Activated T-cell treated with anti-CD3 and anti-CD28 coated beads for 48 hours (primary cell): ENCODE measurements at regions not wholly inside any gene's neighbourhood (a gene's known extent, or its start where the extent isn't known, plus 50 kb on each side); places are given as distances from the start of the nearest gene placed in this dataset.

Experiments used
- DNase-seq: peaks from one replicate; pipeline ENCODE4 v3.0.0-alpha.2; 2020; ENCODE audit warnings: low read depth

- no peak for DNase-seq
These were observed 202.1 kb upstream of the MEX3C start for GRCh38 chr18:51399491-51400122.

GRCh38 chr18:51400721-51401120 lies 203.2 kb upstream of the MEX3C start:
- DNase-seq: no peak

DNA sequence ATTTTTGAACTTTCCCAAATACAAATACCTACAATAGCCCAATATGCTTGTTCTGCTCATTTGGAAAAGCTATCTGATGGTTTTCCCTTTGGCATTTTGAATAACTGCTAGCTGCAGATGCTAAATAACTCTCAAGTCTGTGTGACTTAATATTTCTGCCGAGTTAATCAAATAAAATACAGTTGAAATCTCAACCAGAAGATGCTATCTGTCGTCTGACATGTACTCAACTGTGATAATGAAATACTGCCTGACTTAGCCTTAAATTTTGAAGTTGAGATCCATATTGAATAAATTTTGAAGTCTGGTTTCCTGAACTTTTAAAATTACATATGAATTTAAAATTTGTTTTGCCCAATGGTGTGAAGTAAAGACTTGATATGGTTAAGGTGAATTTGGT lies 204.4 kb upstream of the MEX3C start:
- no peak for DNase-seq

- no peak for DNase-seq
These were observed 207.1 kb upstream of the MEX3C start for GRCh38 chr18:51404620-51405019.

DNA sequence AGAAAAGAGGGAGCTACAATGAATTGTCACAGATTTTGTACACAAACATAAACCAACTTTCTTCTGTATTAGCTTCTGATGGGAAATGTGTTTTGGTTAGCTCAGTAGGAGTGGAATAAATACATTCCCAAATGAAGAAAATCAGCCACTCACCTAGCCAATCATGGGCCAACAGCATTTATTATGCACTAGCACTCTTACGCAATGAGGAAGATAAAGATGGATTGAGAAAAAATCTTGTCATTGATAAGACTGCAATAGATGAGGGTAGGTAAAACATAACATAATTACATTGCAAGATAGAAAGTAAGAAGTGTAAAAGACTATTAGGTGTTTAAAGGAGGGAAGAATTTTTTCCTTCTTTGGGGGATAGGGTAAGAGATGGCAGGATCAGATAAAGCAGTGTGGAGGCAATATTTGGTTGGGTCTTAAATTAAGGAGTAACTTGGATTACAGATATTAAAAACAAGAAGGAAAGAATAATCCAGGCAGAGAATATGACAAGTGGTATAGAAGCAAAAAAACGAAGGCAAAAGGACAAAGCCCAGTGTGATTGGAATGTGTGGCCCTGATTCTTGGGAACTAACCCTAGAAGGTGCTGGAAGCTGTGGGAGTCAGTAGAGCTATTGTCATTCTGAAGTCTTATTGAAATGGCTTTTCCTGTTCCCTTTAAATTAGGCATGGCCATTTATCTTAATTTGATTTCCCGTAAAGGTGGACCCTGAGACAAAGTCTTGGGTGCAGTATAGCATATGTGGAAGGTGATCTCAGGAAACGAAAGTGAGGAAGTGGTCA lies 208.4 kb upstream of the MEX3C start:
- DNase-seq: no peak

GRCh38 chr18:51417643-51418483 lies 220.4 kb upstream of the MEX3C start:
- no peak for DNase-seq

DNA sequence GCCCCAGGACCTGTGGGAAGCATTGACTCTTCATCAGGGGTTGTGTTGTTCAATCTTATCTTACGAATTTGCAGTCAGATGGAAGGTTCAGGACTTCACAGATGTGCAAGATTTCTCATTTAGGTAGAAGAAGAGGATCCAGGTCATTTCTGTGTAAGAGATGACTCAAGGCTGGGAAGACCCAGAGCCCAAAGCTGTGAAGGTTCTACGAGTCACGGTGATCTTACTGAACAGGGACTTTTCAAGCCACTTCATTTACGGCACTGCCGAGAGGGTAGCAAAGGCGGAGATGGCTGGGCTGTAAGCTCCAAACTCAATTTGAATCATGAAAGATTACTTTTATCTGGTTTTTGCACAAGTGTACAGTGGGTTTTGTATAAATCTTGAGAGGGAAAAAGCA lies 228.0 kb upstream of the MEX3C start:
- no peak for DNase-seq

- DNase-seq: no peak
These were observed 228.4 kb upstream of the MEX3C start for GRCh38 chr18:51425889-51426288.

- no peak for DNase-seq
These were observed 229.5 kb upstream of the MEX3C start for GRCh38 chr18:51426996-51427395.

DNA sequence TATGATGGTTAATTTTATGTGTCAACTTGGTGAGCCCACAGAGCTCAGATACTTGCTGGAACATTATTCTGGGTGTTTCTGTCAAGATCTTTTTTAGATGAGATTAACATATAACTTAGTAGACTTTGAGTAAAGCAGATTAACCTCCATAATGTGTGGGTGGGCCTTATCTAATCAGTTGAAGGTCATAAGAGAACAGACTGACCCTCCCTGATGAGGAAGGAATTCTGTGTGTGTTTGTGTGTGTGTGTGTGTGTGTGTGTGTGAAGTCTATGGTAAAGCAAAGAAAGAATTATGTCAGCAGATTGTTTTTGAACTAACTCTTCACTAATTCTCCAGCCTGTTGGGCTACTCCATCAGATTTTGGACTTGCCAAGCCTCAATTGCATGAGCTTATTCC lies 232.2 kb upstream of the MEX3C start:
- DNase-seq: no peak

DNA sequence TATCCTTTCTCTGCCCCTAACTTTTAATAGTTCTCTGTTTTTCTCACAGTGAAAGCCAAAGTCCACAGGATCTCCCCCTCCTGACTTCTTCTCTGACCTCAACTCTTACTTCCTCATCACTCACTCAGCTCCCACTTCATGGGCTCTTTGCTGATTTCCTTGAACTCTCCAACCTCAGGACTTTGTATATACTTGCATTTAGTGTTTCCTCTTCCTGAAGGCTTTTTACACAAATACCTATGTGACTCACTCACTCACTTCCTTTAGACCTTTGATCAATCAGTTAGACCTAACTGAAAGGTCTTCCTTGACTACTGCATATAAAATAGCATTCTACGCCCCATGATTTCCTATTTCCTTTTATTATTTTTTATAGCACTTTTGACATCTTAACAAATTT lies 233.1 kb upstream of the MEX3C start:
- no peak for DNase-seq

DNA sequence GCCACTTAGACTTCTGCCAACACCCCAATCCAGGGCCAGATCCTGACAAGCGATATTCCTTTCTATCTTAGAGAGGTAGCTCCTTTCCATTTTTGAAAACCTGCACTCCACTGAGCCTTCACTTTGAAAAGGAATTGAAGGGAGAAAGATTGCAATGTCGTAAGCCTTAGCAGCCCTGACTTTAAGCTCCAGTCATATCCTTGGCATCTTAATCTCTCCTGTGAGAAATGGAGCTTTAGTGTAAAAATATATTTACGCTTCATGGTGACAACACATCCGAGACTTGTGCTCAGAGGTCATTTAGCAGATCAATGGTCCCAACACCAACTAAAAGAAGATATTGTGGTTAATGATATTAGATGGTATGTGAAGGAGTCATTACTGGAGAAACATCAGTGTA lies 235.8 kb upstream of the MEX3C start:
- no peak for DNase-seq

DNA sequence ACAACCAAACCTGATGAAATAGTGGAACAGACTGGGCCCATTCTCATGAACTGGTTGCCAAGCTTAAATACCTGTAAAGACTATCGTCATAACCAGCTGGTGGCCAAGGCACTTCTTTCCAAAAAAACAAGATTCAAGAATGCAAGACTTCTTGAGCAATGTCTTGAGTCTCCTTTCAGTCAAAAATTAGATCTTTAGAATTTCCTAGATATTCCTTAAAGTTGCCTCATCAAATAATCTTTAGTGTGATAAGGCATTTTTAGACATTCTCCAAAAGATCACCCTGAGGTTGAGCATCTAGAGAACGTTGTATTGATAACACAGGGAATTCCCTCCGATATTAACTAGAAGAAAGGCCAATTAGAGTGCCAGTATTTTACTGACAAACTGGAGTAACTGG lies 236.4 kb upstream of the MEX3C start:
- DNase-seq: no peak

DNA sequence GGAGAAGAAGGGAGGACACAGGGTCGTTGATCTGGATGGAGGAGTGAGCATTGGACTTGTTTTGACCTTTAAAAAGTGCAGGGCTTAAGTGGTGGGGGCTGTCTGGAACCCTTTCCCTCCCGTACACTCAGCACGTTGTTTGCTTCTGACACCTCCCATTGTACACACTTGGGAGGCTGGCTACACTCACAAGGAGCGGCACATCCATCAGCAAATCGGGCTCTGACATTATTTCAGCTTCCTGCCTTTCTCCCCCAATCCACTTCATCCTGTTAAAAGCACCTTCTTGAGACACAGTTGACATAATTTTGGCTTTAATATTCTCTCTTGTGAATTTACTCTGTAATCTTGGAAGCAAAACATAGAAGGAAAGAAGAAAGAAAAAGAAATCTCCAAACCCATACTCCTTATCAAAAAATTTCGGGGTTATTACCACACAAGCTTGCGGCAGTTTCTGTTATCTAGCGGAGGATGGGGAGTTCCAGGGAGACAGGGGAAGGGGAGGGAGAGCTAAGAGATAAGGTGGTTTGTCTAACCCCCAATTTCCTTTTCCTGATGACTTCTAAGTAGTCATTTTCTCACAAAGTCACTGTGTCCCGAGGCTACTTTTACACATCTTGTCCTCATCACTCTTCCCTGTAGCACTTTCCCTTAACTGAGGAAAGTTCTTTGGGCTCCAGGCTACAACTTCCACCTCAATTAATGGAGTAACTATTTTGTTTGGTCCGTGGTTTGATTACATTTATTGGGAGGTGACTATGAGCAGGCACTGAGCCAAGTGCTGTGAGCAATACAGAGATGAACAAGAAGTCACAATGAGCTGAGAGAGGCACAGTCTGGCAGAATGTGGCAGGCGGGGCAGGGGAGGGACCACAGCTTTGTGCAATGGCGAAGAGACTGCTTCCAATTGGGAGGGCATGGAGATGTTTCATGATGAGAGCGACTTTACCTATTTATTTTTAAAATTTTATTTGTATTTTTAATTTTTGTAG lies 240.1 kb upstream of the MEX3C start:
- no peak for DNase-seq

GRCh38 chr18:51438797-51439350 lies 241.4 kb upstream of the MEX3C start:
- no peak for DNase-seq

- DNase-seq: no peak
These were observed 244.5 kb upstream of the MEX3C start for GRCh38 chr18:51442012-51442411.

GRCh38 chr18:51446571-51447210 lies 249.2 kb upstream of the MEX3C start:
- no peak for DNase-seq

- no peak for DNase-seq
These were observed 250.2 kb upstream of the MEX3C start for GRCh38 chr18:51447351-51448342.

GRCh38 chr18:51448949-51449348 lies 251.5 kb upstream of the MEX3C start:
- DNase-seq: no peak

DNA sequence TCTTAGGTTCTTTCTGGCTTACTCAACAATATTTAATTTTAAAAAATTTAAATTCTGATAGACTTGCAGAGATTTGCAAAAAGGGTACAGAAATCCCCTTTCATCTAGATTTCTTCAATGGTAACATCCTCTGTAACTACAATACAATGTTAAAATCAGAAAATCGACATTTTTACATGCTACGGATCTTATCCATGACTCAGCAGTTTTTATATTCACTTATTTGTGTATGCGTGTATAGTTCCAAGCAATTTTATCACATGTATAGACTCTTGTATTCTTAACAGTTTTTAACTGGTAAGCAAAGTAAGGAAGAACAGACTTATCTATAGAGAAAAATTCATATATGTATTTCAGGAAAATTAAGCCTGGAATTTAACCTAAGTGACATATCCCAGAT lies 256.1 kb upstream of the MEX3C start:
- no peak for DNase-seq
